Stimulated activated CD8-positive, alpha-beta memory T cell treated with anti-CD3 and anti-CD28 coated beads, Interleukin-4, amount 100 ng/mL, for 48 hours (primary cell): ENCODE measurements at regions not wholly inside any gene's neighbourhood (a gene's known extent, or its start where the extent isn't known, plus 50 kb on each side); places are given as distances from the start of the nearest gene placed in this dataset.
"Not testable (repeated sequence)": the region's sequence is repeated elsewhere in the genome, so short reads cannot be mapped to it uniquely, and the experiment has no call there.

ENCODE experiments used
- DNase-seq: peaks from one replicate; pipeline ENCODE4 v3.0.0-alpha.2; 2020

- peak; percentile 19 for DNase-seq
Measured at GRCh38 chr16:21422824-21423223, 144.7 kb upstream of the CRYM start.

DNA sequence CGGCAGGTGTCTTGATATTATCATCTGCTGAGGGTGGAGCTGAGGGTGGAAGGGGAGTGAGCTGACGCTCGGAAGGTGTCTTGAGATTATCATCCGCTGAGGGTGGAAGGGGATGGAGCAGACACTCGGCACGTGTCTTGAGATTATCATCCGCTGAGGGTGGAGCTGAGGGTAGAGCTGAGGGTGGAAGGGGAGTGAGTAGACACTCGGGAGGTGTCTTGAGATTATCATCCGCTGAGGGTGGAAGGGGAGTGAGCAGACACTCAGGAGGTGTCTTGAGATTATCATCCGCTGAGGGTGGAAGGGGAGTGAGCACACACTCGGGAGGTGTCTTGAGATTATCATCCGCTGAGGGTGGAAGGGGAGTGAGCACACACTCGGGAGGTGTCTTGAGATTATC is 126.6 kb upstream of the CRYM start:
- DNase-seq: not testable (repeated sequence)

- DNase-seq: not testable (repeated sequence)
Measured at GRCh38 chr16:21397866-21398265, 119.8 kb upstream of the CRYM start.

DNA sequence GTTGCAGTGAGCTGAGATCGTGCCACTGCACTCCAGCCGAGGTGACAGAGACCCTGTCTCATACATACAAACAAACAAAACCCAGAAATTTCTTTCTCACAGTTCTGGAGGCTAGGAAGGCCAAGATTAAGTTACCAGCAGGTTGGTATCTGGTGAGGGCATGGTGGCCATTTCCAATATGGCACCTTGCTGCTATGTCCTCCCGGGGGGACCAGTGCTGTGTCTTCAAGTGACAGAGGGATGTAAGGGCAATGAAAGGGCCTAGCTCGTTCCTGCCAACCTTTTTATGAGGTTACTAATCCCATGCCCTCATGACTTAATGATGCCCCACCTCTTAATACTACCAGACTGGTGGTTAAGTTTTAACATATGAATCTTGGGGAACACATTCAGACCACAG is 118.5 kb upstream of the CRYM start:
- not testable (repeated sequence) for DNase-seq

DNA sequence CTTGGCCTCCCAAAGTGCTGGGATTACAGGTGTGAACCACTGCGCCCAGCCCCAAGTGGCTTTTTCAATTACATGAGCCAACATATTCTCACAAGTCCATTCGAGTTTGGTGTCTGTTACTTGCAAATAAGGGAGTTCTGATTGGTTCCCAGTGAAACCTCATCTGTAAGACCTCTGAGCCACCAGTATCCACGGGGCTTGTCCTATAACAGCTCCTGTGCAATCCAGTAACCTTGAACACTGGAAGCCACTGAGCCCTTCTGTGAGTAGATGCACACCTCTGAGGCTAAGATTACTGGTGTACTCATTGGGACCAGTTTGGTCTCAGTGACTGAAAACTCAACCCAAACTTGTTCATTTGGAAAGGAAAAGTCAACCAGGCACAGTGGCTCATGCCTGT is 112.5 kb upstream of the CRYM start:
- DNase-seq: not testable (repeated sequence)

GRCh38 chr16:21389860-21390259 is 111.8 kb upstream of the CRYM start:
- not testable (repeated sequence) for DNase-seq

DNA sequence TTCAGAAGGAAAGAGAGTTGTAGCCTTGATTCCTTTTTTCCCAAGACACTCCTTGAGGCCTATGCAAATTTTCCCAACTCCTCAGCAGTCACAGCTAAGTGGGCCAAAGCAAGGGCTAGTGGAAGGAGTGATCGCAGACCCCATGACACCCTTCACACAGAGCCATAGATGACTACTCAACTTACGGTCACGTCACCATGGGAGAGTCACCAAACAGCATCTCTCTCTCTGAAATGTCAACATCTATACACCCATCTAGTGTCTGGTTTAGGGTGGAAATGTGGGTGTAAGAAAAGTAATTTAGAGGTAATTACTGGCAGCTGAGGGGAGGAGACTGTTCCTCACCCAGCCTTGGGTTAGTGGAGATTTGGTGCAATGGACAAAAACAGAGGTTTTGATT is 109.7 kb upstream of the CRYM start:
- DNase-seq: not testable (repeated sequence)

- not testable (repeated sequence) for DNase-seq
Measured at GRCh38 chr16:21386201-21386915, 108.3 kb upstream of the CRYM start.

GRCh38 chr16:21383682-21384081 is 105.6 kb upstream of the CRYM start:
- DNase-seq: not testable (repeated sequence)

DNA sequence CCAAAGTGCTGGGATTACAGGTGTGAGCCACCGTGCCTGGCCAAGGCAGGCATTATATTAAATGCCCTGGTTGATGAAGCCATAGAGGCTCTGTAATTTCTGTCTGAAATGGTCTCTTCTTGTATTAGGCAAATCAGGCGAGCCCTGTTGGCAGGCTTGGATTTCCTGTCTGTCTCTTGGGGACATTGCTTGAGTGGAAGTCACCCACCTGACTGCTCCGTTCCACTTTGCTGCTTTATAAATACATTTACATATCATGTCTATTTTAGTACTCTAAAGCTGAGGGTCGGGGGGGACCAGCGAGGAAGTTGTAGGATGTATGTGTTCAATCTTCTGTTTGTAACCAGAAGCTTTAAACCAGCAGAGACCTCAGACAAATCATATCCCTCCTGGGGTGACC is 101.6 kb upstream of the CRYM start:
- DNase-seq: not testable (repeated sequence)

DNA sequence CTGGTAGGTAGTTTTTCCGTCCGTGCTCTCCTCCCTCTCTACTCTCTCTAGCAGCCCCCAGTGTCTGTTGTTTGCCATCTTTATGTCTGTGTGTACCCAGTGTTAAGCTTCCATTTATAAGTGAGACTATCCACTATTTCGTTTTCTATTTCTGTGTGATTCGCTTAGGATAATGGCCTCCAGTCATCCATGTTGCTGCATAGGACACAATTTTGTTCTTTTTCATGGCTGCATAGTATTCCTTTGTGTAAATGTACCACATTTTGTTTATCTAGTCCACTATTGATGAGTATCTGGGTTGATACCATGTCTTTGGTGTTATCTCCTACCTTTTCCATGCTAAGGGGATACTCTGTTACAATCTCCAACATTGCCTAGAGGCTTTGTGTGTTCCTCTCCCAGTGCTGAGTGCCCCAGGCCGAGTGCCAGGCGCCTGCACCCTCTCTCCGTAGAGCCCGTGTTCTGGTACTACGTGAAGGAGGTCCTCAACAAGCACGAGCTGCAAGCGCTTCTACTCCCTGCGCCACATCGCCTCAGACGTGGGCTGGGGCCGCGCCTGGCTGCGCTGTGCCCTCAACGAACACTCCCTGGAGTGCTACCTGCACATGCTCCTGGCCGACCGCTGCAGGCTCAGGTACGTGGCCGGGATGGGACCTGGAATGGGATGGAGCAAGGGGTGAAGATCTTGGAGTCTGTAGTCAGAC is 98.3 kb upstream of the CRYM start:
- DNase-seq: not testable (repeated sequence)

GRCh38 chr16:21375334-21375733 is 97.2 kb upstream of the CRYM start:
- not testable (repeated sequence) for DNase-seq

GRCh38 chr16:21373454-21373853 is 95.4 kb upstream of the CRYM start:
- DNase-seq: not testable (repeated sequence)

DNA sequence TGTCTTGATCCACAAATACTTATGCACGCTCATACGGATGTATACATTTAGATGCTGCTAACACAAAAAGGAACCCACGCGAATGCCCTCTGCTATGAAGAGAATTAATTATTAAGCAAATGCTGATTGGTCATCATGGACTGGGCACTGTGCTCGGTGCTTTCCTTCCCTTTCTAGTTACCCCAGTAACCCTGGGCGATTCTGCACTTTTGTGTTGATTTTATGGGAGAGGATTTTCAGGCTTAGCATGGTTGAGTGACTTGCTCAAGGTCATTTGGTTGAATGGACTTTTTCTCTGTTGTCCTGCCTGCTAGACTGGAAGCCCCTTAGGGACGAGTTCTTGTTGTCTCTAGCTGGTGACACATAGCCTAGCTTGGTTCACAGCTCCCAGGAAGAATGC is 94.8 kb upstream of the CRYM start:
- not testable (repeated sequence) for DNase-seq

- not testable (repeated sequence) for DNase-seq
Measured at GRCh38 chr16:21372162-21372835, 94.2 kb upstream of the CRYM start.

- not testable (repeated sequence) for DNase-seq
Measured at GRCh38 chr16:21370791-21371190, 92.7 kb upstream of the CRYM start.

DNA sequence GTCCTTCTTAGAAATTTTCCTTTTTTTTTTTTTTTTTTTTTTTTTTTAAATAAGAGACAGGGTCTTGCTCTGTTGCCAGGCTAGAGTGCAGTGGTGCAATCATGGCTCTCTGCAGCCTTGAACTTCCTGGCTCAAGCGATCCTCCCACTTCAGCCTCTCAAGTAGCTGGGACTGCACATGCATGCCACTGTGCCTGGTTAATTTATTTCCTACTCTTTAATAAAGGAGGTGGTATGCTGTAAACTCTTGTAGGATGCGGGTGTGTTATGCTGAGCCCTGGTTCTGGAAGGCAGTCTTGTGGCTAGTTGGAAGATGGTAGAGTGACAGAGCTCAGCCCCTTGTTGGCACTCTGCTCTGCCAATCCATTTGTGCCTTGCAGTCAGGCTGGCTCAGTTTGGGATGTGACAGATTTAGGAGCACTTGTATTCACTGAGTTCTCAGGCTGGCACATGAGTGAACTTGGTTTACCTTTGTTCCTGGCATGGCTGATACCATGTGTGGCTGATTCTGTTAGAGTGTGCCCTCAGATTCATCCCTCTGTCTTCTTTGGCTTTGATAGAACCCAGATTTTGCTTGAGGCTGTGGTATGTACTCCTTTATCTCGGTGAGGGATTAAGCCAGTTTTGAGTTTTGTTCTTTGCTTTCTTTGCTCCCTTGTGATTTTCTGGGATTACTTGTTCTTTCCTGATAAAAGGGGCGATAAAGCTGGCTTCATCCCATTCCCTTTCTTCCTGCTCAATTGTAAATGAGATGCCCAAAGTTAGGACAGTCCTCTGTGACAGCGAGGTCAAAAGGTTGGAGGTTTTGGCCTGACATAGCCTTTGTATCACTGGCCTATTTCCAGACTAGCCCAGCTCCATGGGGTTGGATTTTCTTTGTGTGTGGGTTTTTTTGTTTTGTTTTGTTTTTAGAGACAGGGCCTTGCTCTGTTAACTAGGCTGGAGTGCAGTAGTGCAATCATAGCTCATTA is 91.2 kb upstream of the CRYM start:
- DNase-seq: not testable (repeated sequence)

DNA sequence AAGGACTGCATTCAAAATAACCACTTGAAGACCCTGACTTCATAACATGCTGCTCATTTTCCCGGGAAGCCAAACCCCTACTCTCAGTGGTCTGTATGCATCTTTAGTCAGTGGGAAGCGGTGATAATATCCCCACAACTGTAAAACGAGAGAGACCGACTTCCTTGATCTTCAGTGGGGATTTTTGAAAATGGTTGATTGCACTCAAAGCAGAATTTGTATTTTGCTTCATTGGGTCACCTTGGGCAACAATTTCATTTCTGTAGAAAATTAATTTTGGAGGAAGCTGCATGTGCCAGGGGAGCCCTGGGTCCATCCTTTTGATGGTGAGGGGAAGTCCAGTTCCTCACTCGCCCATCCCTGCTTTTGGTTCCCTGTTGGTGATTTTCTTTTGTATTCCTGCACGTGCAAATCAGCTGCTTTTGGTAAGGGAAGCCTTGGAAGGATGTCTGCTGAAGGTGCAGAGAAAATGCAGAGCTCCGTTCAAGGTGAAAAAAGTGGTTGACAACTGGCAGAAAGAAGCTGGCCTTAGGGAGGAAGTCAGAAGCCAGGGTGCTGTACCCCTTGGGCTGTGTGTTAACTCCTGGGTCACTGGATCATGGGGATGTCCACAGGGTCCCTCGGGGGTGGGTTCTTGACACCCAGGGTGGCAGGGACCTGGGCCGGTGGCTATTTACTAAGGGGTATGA is 89.8 kb upstream of the CRYM start:
- not testable (repeated sequence) for DNase-seq

DNA sequence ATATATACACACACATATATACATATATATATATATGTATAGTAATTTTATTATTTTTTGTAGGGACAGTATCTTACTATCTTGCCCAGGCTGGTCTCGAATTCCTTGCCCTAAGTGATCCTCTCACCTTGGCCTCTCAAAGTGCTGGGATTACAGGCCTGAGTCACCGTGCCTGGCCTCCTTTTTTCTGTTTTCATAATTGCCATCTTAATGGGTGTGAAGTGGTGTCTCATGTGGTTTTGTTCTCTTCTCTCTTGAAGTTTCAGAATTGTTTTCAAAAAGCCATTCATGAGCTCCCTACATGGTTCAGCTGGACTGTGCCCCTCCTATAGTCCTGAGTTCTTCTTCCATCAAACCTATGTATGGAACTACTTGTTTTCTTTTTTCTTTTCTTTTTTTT is 88.9 kb upstream of the CRYM start:
- DNase-seq: not testable (repeated sequence)

DNA sequence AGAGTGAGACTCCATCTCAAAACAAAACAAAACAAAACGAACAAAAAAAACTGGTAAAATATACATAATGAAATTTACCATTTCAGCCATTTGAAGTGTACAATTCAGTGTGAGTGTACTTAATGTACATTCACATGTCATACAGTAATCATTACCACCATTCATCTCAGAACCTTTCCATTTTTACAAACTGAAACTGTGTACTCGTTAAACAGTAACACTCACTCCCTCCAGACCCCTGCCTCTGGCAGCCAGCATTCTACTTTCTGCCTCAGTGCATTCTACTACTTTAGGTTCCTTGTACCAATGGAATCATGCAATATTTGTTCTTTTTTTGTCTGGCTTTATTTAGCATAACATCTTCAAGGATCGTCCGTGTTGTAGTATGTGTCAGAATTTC is 87.5 kb upstream of the CRYM start:
- not testable (repeated sequence) for DNase-seq

- not testable (repeated sequence) for DNase-seq
Measured at GRCh38 chr16:21363550-21364223, 85.6 kb upstream of the CRYM start.
